ENCODE measurements at regions not wholly inside any gene's neighbourhood (a gene's known extent, or its start where the extent isn't known, plus 50 kb on each side); places are given as distances from the start of the nearest gene placed in this dataset.

- TF ChIP-seq EZH2phosphoT487 (IDR thresholded peaks at IDR 0.05; ENCODE audit: borderline replicate concordance, low read length), result no peak
- TF ChIP-seq CTCF (IDR thresholded peaks at IDR 0.05; ENCODE audit: low read depth, low read length, poor library complexity, severe bottlenecking), result no peak
These were observed 270.0 kb downstream of the UACA start for GRCh38 chr15:70493376-70493775.
